Esophagus muscularis mucosa (tissue), 4 donors: ENCODE measurements at regions not wholly inside any gene's neighbourhood (a gene's known extent, or its start where the extent isn't known, plus 50 kb on each side); places are given as distances from the start of the nearest gene placed in this dataset.

ENCODE experiments used
- DNase-seq: peaks from one replicate; pipeline ENCODE4 v3.0.0-alpha.2; 2017; ENCODE audit errors: extremely low spot score
- H3K27ac ChIP-seq, 4 donors: fragments of 200-600 bp; sonication (generic); replicated peaks in 1 of 4; 1 replicate in 3 of 4; 2 replicates in 1 of 4; pipeline ENCODE4 v1.5.1; 2016 to 2019; ENCODE audit warnings: mild to moderate bottlenecking in 1 of 4
- H3K27me3 ChIP-seq, 4 donors: fragments of 200-600 bp; sonication (generic); one replicate each; pipeline versions ENCODE4 v1.5.1 to v1.6.0; 2016 to 2019
- H3K36me3 ChIP-seq, 4 donors: fragments of 200-600 bp; sonication (generic); one replicate each; pipeline ENCODE4 v1.5.1; 2016 to 2019
- H3K4me1 ChIP-seq, 4 donors: fragments of 200-600 bp; sonication (generic); one replicate each; pipeline ENCODE4 v1.5.1; 2016 to 2019
- H3K4me3 ChIP-seq, 4 donors: fragments of 200-600 bp; sonication (generic); 1 replicate in 2 of 4; 2 replicates in 2 of 4; pipeline ENCODE4 v1.5.1; 2016 to 2019; ENCODE audit warnings: mild to moderate bottlenecking in 4 of 4, moderate library complexity in 1 of 4
- H3K9me3 ChIP-seq, 4 donors: fragments of 200-600 bp; sonication (generic); 1 replicate in 3 of 4; 2 replicates in 1 of 4; pipeline ENCODE4 v1.5.1; 2016 to 2019
- CTCF ChIP-seq, 3 experiments: fragments of 200-600 bp in 2 of 3; fragments of 450-650 bp in 1 of 3; sonication (generic) in 2 of 3; IDR thresholded peaks; one replicate each; pipeline ENCODE4 v1.5.1; 2017 to 2019; ENCODE audit warnings: antibody characterized with exemption in 3 of 3, mild to moderate bottlenecking in 2 of 3, moderate library complexity in 1 of 3
- EP300 ChIP-seq: sonication (generic); formaldehyde crosslinking; IDR thresholded peaks from one replicate; pipeline ENCODE4 v1.6.1; 2017; ENCODE audit warnings: antibody characterized with exemption
- POLR2A ChIP-seq: fragments of 450-650 bp; IDR thresholded peaks from one replicate; pipeline ENCODE4 v1.6.1; 2017; ENCODE audit warnings: antibody characterized with exemption, moderate library complexity, mild to moderate bottlenecking, low read depth
- POLR2AphosphoS5 ChIP-seq, 2 donors: sonication (generic); formaldehyde crosslinking; IDR thresholded peaks; one replicate each; pipeline ENCODE4 v1.6.1; 2017; ENCODE audit warnings: antibody characterized with exemption in 2 of 2
- WGBS: methylation state at CpG from one replicate; pipeline ENCODE4 v1.1.5; 2018; 5-methylcytosine and 5-hydroxymethylcytosine counted together
- intact Hi-C: fragments of 100-400 bp; cut with DNase I; formaldehyde crosslinking; loops from one replicate; pipeline ENCODE4 v1.15.1; 2023

GRCh38 chr3:187968883-187969580 is 184.9 kb upstream of the LPP start:
- WGBS: 91% methylated on average over 2 of the region's 2 CpGs
- Histone ChIP-seq H3K4me3 (no peak overlapping the region), H3K9me3 (no peaks in the 10 kb centered on the region), H3K4me1 (peaks cover 0 to 26% (median 11%) of the 10 kb centered on the region in 4 donors), H3K27ac (no peak overlapping the region), H3K27me3 (no peaks in the 10 kb centered on the region), H3K36me3 (no peaks in the 10 kb centered on the region)
- intact Hi-C loops: no loop called here
- DNase-seq: no peak
- TF ChIP-seq CTCF (IDR thresholded peaks at IDR 0.05) (no peak), POLR2AphosphoS5 (IDR thresholded peaks at IDR 0.05) (peak in 1 of 2 donors; percentile 47), POLR2A (no peak)

DNA sequence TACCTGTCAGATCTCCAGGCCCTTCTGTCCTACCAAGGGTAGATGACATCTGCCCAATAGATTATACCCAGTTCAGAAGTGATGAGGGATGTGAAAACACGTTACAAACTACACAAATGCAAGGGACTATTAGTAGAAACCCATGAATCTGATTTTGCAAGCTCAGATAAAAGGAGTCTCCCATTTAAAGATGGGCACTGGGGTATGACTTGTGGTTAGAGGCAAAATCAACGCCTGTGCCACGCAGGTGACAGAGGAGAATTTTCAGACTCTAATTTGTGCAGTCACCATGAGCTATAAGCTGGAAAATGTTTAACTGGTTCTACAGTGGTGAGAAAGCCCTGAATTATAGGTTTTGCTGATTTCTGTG is 184.4 kb upstream of the LPP start:
- H3K27ac ChIP-seq: no peak overlapping the region
- no peaks in the 10 kb centered on the region for H3K36me3 ChIP-seq
- WGBS: 96% methylated on average over 3 of the region's 3 CpGs
- peaks cover 0 to 24% (median 9%) of the 10 kb centered on the region in 4 donors for H3K4me1 ChIP-seq
- intact Hi-C loops: no loop called here
- DNase-seq: no peak
- TF ChIP-seq EP300 (no peak), CTCF (IDR thresholded peaks at IDR 0.05) (no peak), POLR2AphosphoS5 (IDR thresholded peaks at IDR 0.05) (no peak), POLR2A (no peak)
- no peaks in the 10 kb centered on the region for H3K9me3 ChIP-seq
- H3K4me3 ChIP-seq: no peak overlapping the region
- H3K27me3 ChIP-seq: no peaks in the 10 kb centered on the region

GRCh38 chr3:187970106-187970505 is 183.9 kb upstream of the LPP start:
- TF ChIP-seq EP300 (no peak), POLR2A (no peak), CTCF (IDR thresholded peaks at IDR 0.05) (no peak), POLR2AphosphoS5 (IDR thresholded peaks at IDR 0.05) (no peak)

GRCh38 chr3:187971629-187972028 is 182.3 kb upstream of the LPP start:
- TF ChIP-seq POLR2AphosphoS5 (IDR thresholded peaks at IDR 0.05): no peak
- TF ChIP-seq POLR2A: no peak
- TF ChIP-seq CTCF (IDR thresholded peaks at IDR 0.05): no peak
- TF ChIP-seq EP300: no peak
- DNase-seq: no peak
- H3K9me3 ChIP-seq: no peaks in the 10 kb centered on the region
- H3K27me3 ChIP-seq: no peaks in the 10 kb centered on the region
- H3K36me3 ChIP-seq: no peaks in the 10 kb centered on the region
- intact Hi-C loops: no loop called here
- H3K27ac ChIP-seq: peak overlapping the region in 1 of 4 donors; percentile 27
- peaks cover 0 to 22% (median 9%) of the 10 kb centered on the region in 4 donors for H3K4me1 ChIP-seq
- H3K4me3 ChIP-seq: no peak overlapping the region
- 75% methylated on average over 4 of the region's 4 CpGs for WGBS

More at GRCh38 chr3:187970106-187970505, 183.9 kb upstream of the LPP start:
- DNase-seq: no peak
- Histone ChIP-seq H3K9me3 (no peaks in the 10 kb centered on the region), H3K4me3 (no peak overlapping the region), H3K4me1 (peaks cover 0 to 24% (median 9%) of the 10 kb centered on the region in 4 donors), H3K27ac (no peak overlapping the region), H3K36me3 (no peaks in the 10 kb centered on the region), H3K27me3 (no peaks in the 10 kb centered on the region)
- intact Hi-C loops: no loop called here

GRCh38 chr3:187972454-187972853 is 181.5 kb upstream of the LPP start:
- WGBS: 72% methylated on average over 3 of the region's 3 CpGs
- TF ChIP-seq CTCF (IDR thresholded peaks at IDR 0.05) (no peak), EP300 (no peak), POLR2AphosphoS5 (IDR thresholded peaks at IDR 0.05) (no peak), POLR2A (no peak)
- peaks cover 0 to 17% (median 9%) of the 10 kb centered on the region in 4 donors for H3K4me1 ChIP-seq
- intact Hi-C loops: no loop called here
- peaks cover 0 to 2% (median 0%) of the 10 kb centered on the region in 4 donors for H3K9me3 ChIP-seq
- H3K4me3 ChIP-seq: no peak overlapping the region
- peak overlapping the region in 1 of 4 donors; percentile 27 for H3K27ac ChIP-seq
- no peaks in the 10 kb centered on the region for H3K27me3 ChIP-seq
- no peak for DNase-seq
- H3K36me3 ChIP-seq: no peaks in the 10 kb centered on the region
